Gastrocnemius medialis (tissue), 4 donors: ENCODE measurements at regions not wholly inside any gene's neighbourhood (a gene's known extent, or its start where the extent isn't known, plus 50 kb on each side); places are given as distances from the start of the nearest gene placed in this dataset.
"Not testable (repeated sequence)": the region's sequence is repeated elsewhere in the genome, so short reads cannot be mapped to it uniquely, and the experiment has no call there.

Source experiments
- CTCF ChIP-seq, 5 experiments: fragments of 450-650 bp in 3 of 5; fragments of 200-600 bp in 2 of 5; sonication (generic) in 2 of 5; IDR thresholded peaks in 4 of 5; conservative IDR thresholded peaks in 1 of 5; 1 replicate in 4 of 5; 2 replicates in 1 of 5; pipeline ENCODE4 v1.5.1; 2016 to 2019; ENCODE audit warnings: antibody characterized with exemption in 5 of 5, mild to moderate bottlenecking in 3 of 5, moderate library complexity in 3 of 5
- POLR2A ChIP-seq, 2 donors: fragments of 450-650 bp; IDR thresholded peaks; one replicate each; pipeline ENCODE4 v1.6.1; 2017; ENCODE audit warnings: antibody characterized with exemption in 2 of 2, mild to moderate bottlenecking in 2 of 2, moderate library complexity in 2 of 2

- TF ChIP-seq POLR2A (IDR thresholded peaks at IDR 0.05); CTCF (IDR thresholded peaks at IDR 0.05 in 4 of 5, conservative IDR thresholded peaks at IDR 0.05 in 1 of 5): not testable (repeated sequence)
These were observed 180.0 kb downstream of the RTP5 start for GRCh38 chr2:242049492-242049891.
